Activated naive CD8-positive, alpha-beta T cell treated with anti-CD3 and anti-CD28 coated beads, Interleukin-2, amount 50 U/mL, for 24 hours (primary cell): ENCODE measurements at regions not wholly inside any gene's neighbourhood (a gene's known extent, or its start where the extent isn't known, plus 50 kb on each side); places are given as distances from the start of the nearest gene placed in this dataset.
A peak's percentile ranks its signal among the peaks of the same experiment; 100 is the strongest.

Experiments used
- ATAC-seq: fragments of 150-1000 bp; cut with Tn5 transposase; one replicate; pipeline ENCODE4 v1.10.0; 2021
- DNase-seq: peaks from one replicate; pipeline ENCODE4 v3.0.0; 2021
- H3K27ac Mint-ChIP-seq: one replicate; pipeline ENCODE4 v1.8.0; 2021; ENCODE audit warnings: mild to moderate bottlenecking, mixed read lengths
- H3K27me3 Mint-ChIP-seq: one replicate; pipeline ENCODE4 v1.8.0; 2021; ENCODE audit warnings: mixed read lengths
- H3K36me3 Mint-ChIP-seq: one replicate; pipeline ENCODE4 v1.8.0; 2021; ENCODE audit warnings: low read depth, mixed read lengths
- H3K4me1 Mint-ChIP-seq: one replicate; pipeline ENCODE4 v1.8.0; 2021; ENCODE audit warnings: mixed read lengths
- H3K4me3 Mint-ChIP-seq: one replicate; pipeline ENCODE4 v1.8.0; 2021; ENCODE audit warnings: mild to moderate bottlenecking, moderate library complexity, mixed read lengths
- H3K9me3 Mint-ChIP-seq: one replicate; pipeline ENCODE4 v1.8.0; 2021; ENCODE audit warnings: mixed read lengths

DNA sequence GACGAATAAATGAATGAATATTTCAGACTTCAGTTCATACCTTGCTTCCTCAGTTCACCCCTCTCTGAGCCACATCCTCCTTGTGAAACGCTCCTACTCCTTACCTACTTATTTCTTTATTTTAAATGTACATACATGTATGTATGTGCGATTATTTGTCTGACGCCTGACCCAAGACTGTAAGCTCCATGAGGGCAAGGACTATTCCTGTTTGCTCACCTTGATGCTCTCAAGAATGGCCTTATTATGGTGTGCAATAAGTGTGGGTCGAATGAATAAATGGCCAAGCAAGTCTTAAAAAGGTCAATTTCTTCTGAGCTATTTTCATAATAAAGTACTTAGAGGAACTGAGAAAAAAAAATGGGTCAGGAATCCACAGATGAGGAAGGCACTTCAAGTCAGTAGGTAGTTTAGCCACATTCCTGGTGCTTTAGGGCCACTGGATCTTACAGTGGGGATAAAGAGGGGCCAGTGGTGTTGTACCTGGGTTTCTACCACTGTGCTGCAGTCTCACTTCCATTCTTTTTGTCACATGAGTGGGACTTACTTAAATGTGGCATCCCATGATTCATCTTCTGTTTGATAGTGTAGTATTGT, 74.7 kb downstream of the SDC1 start:
- no peaks in the 10 kb centered on the region for H3K4me1 Mint-ChIP-seq
- DNase-seq (no peak), ATAC-seq (no peak)
- no peaks in the 10 kb centered on the region for H3K36me3 Mint-ChIP-seq
- H3K27ac Mint-ChIP-seq = no peak overlapping the region
- peaks cover 21% of the 10 kb centered on the region for H3K27me3 Mint-ChIP-seq
- H3K9me3 Mint-ChIP-seq = no peaks in the 10 kb centered on the region
- no peak overlapping the region for H3K4me3 Mint-ChIP-seq

DNA sequence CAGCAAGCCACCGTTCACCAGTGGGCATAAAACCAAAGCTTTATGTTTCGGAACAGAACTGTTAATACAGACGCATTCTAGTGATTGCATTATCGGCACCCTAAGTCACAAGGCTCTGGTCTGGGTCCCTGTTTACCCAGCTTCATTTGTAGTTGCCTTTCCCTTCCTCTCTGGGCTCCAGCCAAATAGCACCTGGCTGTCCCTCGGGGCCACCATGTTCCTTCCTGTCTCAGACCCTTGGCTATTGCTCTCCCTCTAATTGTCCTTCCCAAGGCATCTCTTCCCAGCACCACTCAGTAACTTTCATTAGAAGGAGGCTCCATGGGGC, 75.3 kb downstream of the SDC1 start:
- DNase-seq = no peak
- no peak for ATAC-seq
- H3K36me3 Mint-ChIP-seq = no peaks in the 10 kb centered on the region
- H3K4me1 Mint-ChIP-seq = no peaks in the 10 kb centered on the region
- no peak overlapping the region for H3K27ac Mint-ChIP-seq
- no peaks in the 10 kb centered on the region for H3K9me3 Mint-ChIP-seq
- peaks cover 21% of the 10 kb centered on the region for H3K27me3 Mint-ChIP-seq
- no peak overlapping the region for H3K4me3 Mint-ChIP-seq

DNA sequence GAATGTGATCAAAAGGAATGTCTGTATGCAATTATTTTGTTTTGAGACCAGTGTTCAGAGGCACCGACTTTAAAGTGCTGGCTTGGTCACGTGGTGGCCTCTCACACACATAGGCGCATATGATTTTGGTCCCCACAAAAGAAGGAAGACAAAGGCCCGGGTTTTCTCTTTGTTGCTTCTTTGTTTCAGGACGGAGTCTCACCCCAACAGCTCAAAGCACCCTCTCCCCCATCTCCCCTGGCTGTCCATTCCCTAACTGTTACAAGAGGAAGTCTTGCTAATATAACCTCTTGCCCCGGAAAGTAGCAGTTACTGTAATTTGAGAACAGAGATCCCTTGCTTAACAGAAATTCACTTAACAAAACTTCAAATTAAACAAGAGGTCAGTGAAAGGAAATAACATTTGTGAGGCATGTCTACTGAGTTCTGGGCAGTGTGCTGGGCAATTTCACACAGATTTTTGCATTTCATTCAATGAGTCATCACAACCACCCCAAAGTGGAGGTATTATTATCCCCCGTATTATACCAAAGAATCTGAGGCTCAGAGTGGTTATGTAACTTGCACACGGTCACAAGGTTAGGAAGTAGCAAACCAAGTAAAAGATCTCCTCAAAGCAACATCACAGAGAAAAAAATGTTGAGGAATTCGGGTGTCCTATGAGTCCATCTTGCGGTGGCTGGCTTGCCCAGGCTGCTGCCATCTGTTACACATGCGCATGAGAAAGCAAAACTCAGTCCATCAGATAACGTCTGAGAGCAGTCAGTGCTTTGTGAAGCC, 75.8 kb downstream of the SDC1 start:
- Mint-ChIP-seq H3K4me3 (no peak overlapping the region), H3K9me3 (no peaks in the 10 kb centered on the region), H3K27me3 (peaks cover 21% of the 10 kb centered on the region), H3K4me1 (no peaks in the 10 kb centered on the region), H3K27ac (no peak overlapping the region), H3K36me3 (no peaks in the 10 kb centered on the region)
- no peak for DNase-seq
- no peak for ATAC-seq

- DNase-seq (no peak), ATAC-seq (no peak)
- Mint-ChIP-seq H3K4me1 (no peaks in the 10 kb centered on the region), H3K27me3 (peaks cover 19% of the 10 kb centered on the region), H3K36me3 (no peaks in the 10 kb centered on the region), H3K27ac (no peak overlapping the region), H3K4me3 (no peak overlapping the region), H3K9me3 (no peaks in the 10 kb centered on the region)
These were observed 76.5 kb downstream of the SDC1 start for GRCh38 chr2:20148426-20148922.

GRCh38 chr2:20147351-20147750, 77.6 kb downstream of the SDC1 start:
- H3K27me3 Mint-ChIP-seq = peaks cover 19% of the 10 kb centered on the region
- H3K4me3 Mint-ChIP-seq = no peak overlapping the region
- H3K36me3 Mint-ChIP-seq = no peaks in the 10 kb centered on the region
- H3K9me3 Mint-ChIP-seq = no peaks in the 10 kb centered on the region
- no peaks in the 10 kb centered on the region for H3K4me1 Mint-ChIP-seq
- no peak overlapping the region for H3K27ac Mint-ChIP-seq
- no peak for DNase-seq
- no peak for ATAC-seq

DNA sequence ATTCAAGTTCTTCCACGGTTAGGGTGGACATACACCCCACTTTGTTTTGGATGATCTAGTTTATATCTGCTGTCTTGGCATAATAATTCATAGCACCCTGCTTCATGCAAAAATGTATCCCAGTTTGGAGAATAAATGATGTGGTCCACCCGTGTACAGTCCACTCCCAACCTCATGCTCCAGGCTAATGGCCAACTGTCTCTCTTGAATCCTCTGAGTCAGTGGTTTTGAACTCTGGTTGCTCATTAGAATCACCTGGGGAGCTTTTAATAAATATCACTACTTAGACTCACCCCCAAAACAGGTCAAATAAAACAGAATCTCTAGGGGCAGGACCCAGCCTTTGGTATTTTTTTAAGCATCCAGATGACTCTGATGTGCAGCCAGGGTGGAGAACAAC, 78.5 kb downstream of the SDC1 start:
- Mint-ChIP-seq H3K9me3 (no peaks in the 10 kb centered on the region), H3K4me1 (no peaks in the 10 kb centered on the region)
- DNase-seq = no peak

GRCh38 chr2:20145497-20146193, 79.3 kb downstream of the SDC1 start:
- ATAC-seq = peak; percentile 65
- DNase-seq = no peak
- Mint-ChIP-seq H3K4me3 (no peak overlapping the region), H3K36me3 (no peaks in the 10 kb centered on the region), H3K9me3 (no peaks in the 10 kb centered on the region), H3K4me1 (no peaks in the 10 kb centered on the region), H3K27ac (no peak overlapping the region), H3K27me3 (peaks cover 19% of the 10 kb centered on the region)

More for the DNA sequence above, 78.5 kb downstream of the SDC1 start:
- H3K4me3 Mint-ChIP-seq = no peak overlapping the region
- H3K27me3 Mint-ChIP-seq = peaks cover 19% of the 10 kb centered on the region
- no peak for ATAC-seq
- H3K27ac Mint-ChIP-seq = no peak overlapping the region
- no peaks in the 10 kb centered on the region for H3K36me3 Mint-ChIP-seq

DNA sequence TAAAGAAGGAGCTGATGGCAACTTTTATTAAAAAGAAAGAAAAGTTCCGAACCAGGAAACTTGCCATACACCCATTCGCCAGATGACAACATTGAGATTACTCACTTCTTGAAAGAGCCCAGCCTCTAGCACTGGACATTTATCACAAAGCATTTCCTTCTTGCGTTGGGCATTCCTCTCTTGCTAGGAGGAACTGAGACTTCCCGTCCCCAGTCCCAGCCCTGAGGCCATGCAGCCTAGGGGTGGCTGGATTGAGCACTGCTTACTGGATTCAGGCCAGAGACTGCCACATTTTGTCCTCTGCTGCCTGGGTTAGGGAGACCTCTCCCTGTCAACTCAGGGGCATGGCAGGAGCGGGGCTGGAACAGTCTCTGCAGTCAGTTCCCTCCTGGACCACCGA, 80.1 kb downstream of the SDC1 start:
- Mint-ChIP-seq H3K4me3 (no peak overlapping the region), H3K4me1 (no peaks in the 10 kb centered on the region), H3K27me3 (peaks cover 15% of the 10 kb centered on the region), H3K9me3 (no peaks in the 10 kb centered on the region), H3K36me3 (no peaks in the 10 kb centered on the region), H3K27ac (no peak overlapping the region)
- DNase-seq = no peak
- ATAC-seq = no peak

GRCh38 chr2:20144196-20144595, 80.7 kb downstream of the SDC1 start:
- Mint-ChIP-seq H3K27me3 (peaks cover 11% of the 10 kb centered on the region), H3K27ac (no peak overlapping the region), H3K4me1 (no peaks in the 10 kb centered on the region), H3K36me3 (no peaks in the 10 kb centered on the region), H3K4me3 (no peak overlapping the region), H3K9me3 (no peaks in the 10 kb centered on the region)
- DNase-seq (no peak), ATAC-seq (no peak)

DNA sequence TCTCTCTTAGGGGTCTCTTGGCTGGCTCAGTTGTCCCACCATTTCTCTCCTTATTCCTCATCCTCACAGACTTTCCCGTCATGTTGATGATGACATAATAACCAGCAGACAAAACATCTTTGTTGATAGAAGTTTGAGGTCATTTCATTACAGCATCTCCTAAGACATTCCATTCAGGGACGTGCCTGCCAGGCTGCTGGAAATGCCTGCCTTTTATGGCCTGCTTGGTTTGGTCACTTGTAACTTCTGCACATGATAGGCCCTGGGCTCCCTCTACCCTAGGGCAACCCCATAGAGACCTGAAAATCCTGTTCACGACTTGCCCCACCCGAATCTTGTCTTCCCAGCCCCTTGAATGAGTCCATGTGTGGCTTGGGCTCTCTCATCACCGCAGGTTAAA, 81.7 kb downstream of the SDC1 start:
- no peak overlapping the region for H3K4me3 Mint-ChIP-seq
- no peak overlapping the region for H3K27ac Mint-ChIP-seq
- ATAC-seq (no peak), DNase-seq (no peak)
- H3K27me3 Mint-ChIP-seq = peaks cover 9% of the 10 kb centered on the region
- no peaks in the 10 kb centered on the region for H3K36me3 Mint-ChIP-seq
- no peaks in the 10 kb centered on the region for H3K4me1 Mint-ChIP-seq
- no peaks in the 10 kb centered on the region for H3K9me3 Mint-ChIP-seq

DNA sequence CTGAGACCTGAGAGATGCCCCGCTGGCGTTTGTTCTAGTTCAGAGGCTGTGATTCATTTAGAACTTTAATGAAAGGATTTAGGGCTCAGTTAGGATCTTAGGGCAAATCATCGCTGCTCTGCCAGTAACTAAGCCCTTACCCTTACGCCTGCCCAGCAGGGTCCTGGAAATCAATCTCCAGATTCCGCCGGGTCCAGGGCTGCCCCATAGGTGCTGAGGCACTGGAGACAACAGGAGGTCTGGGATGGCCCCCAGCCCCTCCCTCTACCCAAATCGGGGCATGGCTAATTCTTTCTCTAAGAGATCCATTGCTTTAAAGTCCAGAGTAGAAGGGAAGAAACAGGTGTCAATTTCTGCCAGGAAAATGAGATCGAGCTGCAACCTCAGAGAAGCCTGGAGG, 83.1 kb downstream of the SDC1 start:
- ATAC-seq (no peak), DNase-seq (no peak)
- Mint-ChIP-seq H3K4me3 (no peak overlapping the region), H3K27me3 (peaks cover 4% of the 10 kb centered on the region), H3K4me1 (no peaks in the 10 kb centered on the region), H3K27ac (no peak overlapping the region), H3K9me3 (no peaks in the 10 kb centered on the region), H3K36me3 (no peaks in the 10 kb centered on the region)

DNA sequence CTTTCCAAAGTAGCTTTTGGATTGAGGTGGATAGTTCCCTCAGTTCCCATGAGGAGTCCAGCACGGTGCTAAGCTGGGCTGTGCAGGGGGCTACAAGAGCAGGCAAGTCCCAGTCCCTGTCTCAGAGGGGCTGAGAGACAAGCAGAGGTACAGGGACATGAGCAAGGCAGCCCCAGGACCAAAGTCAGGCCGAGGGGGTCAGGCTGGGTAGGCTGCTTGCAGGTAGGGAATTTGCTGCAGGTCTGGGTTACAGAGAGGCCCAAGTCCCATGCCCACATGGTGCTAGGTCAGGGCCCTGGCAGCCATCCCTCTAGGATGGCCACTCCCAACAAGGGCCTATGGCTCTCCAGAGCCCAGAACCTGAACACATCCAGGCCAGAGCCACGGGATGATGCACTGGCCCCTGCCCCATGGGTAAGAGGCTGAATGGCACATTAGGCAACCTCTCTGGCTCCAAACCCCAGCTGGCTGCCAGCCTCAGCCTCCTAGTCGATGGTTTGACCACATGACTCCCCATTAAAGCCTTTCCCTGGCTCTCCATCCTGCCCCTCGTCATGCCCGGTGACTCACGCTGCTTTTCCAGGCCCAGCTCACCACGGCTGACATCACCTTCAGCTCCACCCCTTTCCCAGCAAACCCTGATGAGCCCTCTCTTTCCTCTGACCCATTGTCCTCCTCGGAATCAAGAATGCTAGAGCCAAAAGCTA, 83.7 kb downstream of the SDC1 start:
- H3K27ac Mint-ChIP-seq = no peak overlapping the region
- H3K27me3 Mint-ChIP-seq = peaks cover 2% of the 10 kb centered on the region
- H3K4me3 Mint-ChIP-seq = no peak overlapping the region
- no peaks in the 10 kb centered on the region for H3K9me3 Mint-ChIP-seq
- no peaks in the 10 kb centered on the region for H3K36me3 Mint-ChIP-seq
- H3K4me1 Mint-ChIP-seq = no peaks in the 10 kb centered on the region
- ATAC-seq (no peak), DNase-seq (no peak)

DNA sequence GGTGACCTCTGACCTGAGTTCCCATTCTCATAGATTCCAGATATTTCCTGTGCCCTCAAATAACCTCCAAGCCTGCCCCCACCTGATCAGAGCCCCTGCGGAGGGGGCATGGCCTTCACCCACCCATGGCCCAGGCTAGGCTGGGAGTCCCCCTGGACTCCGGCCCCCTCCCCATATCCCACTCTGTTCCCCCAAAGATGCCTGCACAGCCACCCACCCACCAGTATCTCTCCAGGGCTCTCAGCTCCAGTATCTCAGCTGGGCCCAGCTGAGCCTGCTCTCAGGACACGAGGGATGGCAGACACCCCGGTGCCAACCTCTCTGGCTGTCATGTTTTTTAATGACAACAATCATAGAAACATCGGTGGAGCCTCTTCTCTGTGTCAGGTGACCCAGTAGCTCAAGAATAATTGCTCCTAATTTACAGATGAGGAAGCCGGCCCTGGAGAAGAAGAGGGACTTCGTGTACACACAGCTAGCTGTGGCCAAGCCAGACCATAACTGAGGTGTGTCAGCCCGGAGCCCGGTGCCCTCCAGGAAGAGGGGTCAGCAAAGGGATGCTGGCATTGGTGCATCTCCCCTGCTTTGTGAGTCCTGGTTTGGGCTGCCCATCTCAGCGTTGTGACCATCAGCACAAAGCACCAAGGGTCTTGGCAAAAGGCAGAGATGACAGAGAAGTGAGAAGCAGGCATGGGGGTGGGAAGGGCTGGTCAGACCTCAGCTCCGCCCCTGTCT, 84.4 kb downstream of the SDC1 start:
- H3K4me3 Mint-ChIP-seq = no peak overlapping the region
- no peaks in the 10 kb centered on the region for H3K9me3 Mint-ChIP-seq
- no peaks in the 10 kb centered on the region for H3K27me3 Mint-ChIP-seq
- no peak for DNase-seq
- no peaks in the 10 kb centered on the region for H3K4me1 Mint-ChIP-seq
- ATAC-seq = no peak
- no peaks in the 10 kb centered on the region for H3K36me3 Mint-ChIP-seq
- H3K27ac Mint-ChIP-seq = no peak overlapping the region

DNA sequence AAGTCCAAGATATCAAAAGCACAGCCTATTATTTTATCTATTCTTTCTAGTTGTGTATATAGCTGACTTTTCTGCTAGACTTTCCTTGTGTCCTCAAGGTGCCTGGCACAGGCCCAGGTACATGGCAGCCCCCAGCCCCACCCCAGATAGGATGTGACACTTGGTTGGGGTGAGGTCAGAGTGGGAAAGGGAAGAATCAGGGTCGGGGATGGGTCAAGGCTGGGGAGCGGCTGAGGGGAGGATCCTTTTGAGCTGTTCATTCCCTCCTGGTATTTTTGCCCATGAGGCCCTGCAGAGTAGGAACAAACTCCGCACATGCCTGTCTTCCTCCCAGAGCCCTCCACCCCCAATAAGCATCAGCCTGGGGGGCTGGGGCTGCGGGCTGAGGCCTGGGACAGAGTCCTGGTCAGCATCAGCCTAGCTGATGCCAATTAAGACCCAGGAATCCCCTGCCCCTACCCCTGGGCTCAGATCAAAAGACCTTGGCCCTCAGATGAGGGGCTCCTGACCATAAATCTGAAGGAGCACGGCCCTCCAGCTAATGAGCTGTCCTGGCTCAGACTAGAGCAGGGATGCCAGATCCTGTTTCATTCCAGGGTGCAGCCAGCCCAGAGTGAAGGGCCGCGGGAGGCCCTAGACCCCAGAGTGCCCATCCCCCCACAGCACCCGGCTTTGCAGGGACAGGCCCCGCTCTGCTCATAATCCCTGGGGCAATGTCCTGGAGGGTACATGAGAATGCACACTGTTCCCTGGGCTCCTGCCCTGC, 85.3 kb downstream of the SDC1 start:
- H3K36me3 Mint-ChIP-seq = no peaks in the 10 kb centered on the region
- H3K4me3 Mint-ChIP-seq = no peak overlapping the region
- peaks cover 2% of the 10 kb centered on the region for H3K27me3 Mint-ChIP-seq
- no peak overlapping the region for H3K27ac Mint-ChIP-seq
- H3K9me3 Mint-ChIP-seq = no peaks in the 10 kb centered on the region
- ATAC-seq = no peak
- no peaks in the 10 kb centered on the region for H3K4me1 Mint-ChIP-seq
- DNase-seq = no peak
